Tibial nerve (tissue), 4 donors: ENCODE measurements at regions not wholly inside any gene's neighbourhood (a gene's known extent, or its start where the extent isn't known, plus 50 kb on each side); places are given as distances from the start of the nearest gene placed in this dataset.

Source experiments
- CTCF ChIP-seq, 5 experiments: fragments of 200-600 bp in 3 of 5; fragments of 450-650 bp in 2 of 5; sonication (generic) in 3 of 5; IDR thresholded peaks; one replicate each; pipeline ENCODE4 v1.5.1; 2016 to 2019; ENCODE audit warnings: antibody characterized with exemption in 5 of 5, mild to moderate bottlenecking in 3 of 5, moderate library complexity in 2 of 5
- EP300 ChIP-seq, 2 donors: sonication (generic); formaldehyde crosslinking; IDR thresholded peaks; one replicate each; pipeline ENCODE4 v1.6.1; 2017; ENCODE audit warnings: antibody characterized with exemption in 2 of 2, mild to moderate bottlenecking in 1 of 2
- POLR2A ChIP-seq, 2 donors: fragments of 450-650 bp; IDR thresholded peaks; one replicate each; pipeline ENCODE4 v1.6.1; 2017; ENCODE audit warnings: antibody characterized with exemption in 2 of 2, mild to moderate bottlenecking in 2 of 2, moderate library complexity in 2 of 2

GRCh38 chr3:117272876-117273523 is 563.4 kb downstream of the TUSC7 start:
- TF ChIP-seq CTCF (IDR thresholded peaks at IDR 0.05) (no peak), POLR2A (IDR thresholded peaks at IDR 0.05) (no peak), EP300 (IDR thresholded peaks at IDR 0.05) (no peak)
